Breast epithelium (tissue), 3 donors: ENCODE measurements at regions not wholly inside any gene's neighbourhood (a gene's known extent, or its start where the extent isn't known, plus 50 kb on each side); places are given as distances from the start of the nearest gene placed in this dataset.

Experiments used
- CTCF ChIP-seq, 3 donors: fragments of 450-650 bp; IDR thresholded peaks; one replicate each; pipeline ENCODE4 v1.5.1; 2016 to 2017; ENCODE audit warnings: antibody characterized with exemption in 3 of 3, mild to moderate bottlenecking in 3 of 3, moderate library complexity in 3 of 3
- POLR2A ChIP-seq: fragments of 450-650 bp; IDR thresholded peaks from one replicate; pipeline ENCODE4 v1.6.1; 2016; ENCODE audit warnings: antibody characterized with exemption, mild to moderate bottlenecking, moderate library complexity

GRCh38 chr5:106633825-106634224, 1036.9 kb downstream of the EFNA5 start:
- no peak for TF ChIP-seq POLR2A
- no peak for TF ChIP-seq CTCF (IDR thresholded peaks at IDR 0.05)
